ENCODE measurements at regions not wholly inside any gene's neighbourhood (a gene's known extent, or its start where the extent isn't known, plus 50 kb on each side); places are given as distances from the start of the nearest gene placed in this dataset.

- H3K4me2 ChIP-seq (ENCODE audit: low read length) = no peak overlapping the region
- H3K4me3 ChIP-seq (ENCODE audit: low read length) = no peak overlapping the region
- H4K20me1 ChIP-seq (ENCODE audit: control insufficient read depth, insufficient read depth, low read depth, low read length) = no peaks in the 10 kb centered on the region
- no peaks in the 10 kb centered on the region for H3K27me3 ChIP-seq (ENCODE audit: control insufficient read depth, low read length)
- no peaks in the 10 kb centered on the region for H3F3A ChIP-seq (ENCODE audit: control insufficient read depth, insufficient read depth)
- TF ChIP-seq EZH2phosphoT487 (IDR thresholded peaks at IDR 0.05; ENCODE audit: borderline replicate concordance, low read length) (no peak), CTCF (IDR thresholded peaks at IDR 0.05; ENCODE audit: low read depth, low read length, poor library complexity, severe bottlenecking) (no peak)
- H3K79me2 ChIP-seq (ENCODE audit: control insufficient read depth, low read length) = no peaks in the 10 kb centered on the region
- no peaks in the 10 kb centered on the region for H3K36me3 ChIP-seq (ENCODE audit: control insufficient read depth, low read length)
- H3K4me1 ChIP-seq (ENCODE audit: control insufficient read depth, low read length) = no peaks in the 10 kb centered on the region
- no peaks in the 10 kb centered on the region for H3K9me3 ChIP-seq (ENCODE audit: control insufficient read depth, insufficient read depth, low read length)
- H3K27ac ChIP-seq (ENCODE audit: low read depth, low read length) = no peak overlapping the region
- H3K9me2 ChIP-seq (replicated peaks; ENCODE audit: control insufficient read depth, low read length) = no peaks in the 10 kb centered on the region
Observed at GRCh38 chr1:218064426-218064825, 220.7 kb upstream of the RRP15 start.

GRCh38 chr1:218066332-218066731, 218.8 kb upstream of the RRP15 start:
- H4K20me1 ChIP-seq (ENCODE audit: control insufficient read depth, insufficient read depth, low read depth, low read length) = no peaks in the 10 kb centered on the region
- no peaks in the 10 kb centered on the region for H3K9me2 ChIP-seq (replicated peaks; ENCODE audit: control insufficient read depth, low read length)
- TF ChIP-seq EZH2phosphoT487 (IDR thresholded peaks at IDR 0.05; ENCODE audit: borderline replicate concordance, low read length) (no peak), CTCF (IDR thresholded peaks at IDR 0.05; ENCODE audit: low read depth, low read length, poor library complexity, severe bottlenecking) (no peak)
- no peak overlapping the region for H3K4me2 ChIP-seq (ENCODE audit: low read length)
- H3K79me2 ChIP-seq (ENCODE audit: control insufficient read depth, low read length) = no peaks in the 10 kb centered on the region
- H3K4me3 ChIP-seq (ENCODE audit: low read length) = no peak overlapping the region
- H3K4me1 ChIP-seq (ENCODE audit: control insufficient read depth, low read length) = no peaks in the 10 kb centered on the region
- no peaks in the 10 kb centered on the region for H3F3A ChIP-seq (ENCODE audit: control insufficient read depth, insufficient read depth)
- H3K27ac ChIP-seq (ENCODE audit: low read depth, low read length) = no peak overlapping the region
- H3K9me3 ChIP-seq (ENCODE audit: control insufficient read depth, insufficient read depth, low read length) = no peaks in the 10 kb centered on the region
- H3K36me3 ChIP-seq (ENCODE audit: control insufficient read depth, low read length) = no peaks in the 10 kb centered on the region
- H3K27me3 ChIP-seq (ENCODE audit: control insufficient read depth, low read length) = no peaks in the 10 kb centered on the region

- H3K4me3 ChIP-seq (ENCODE audit: low read length) = no peak overlapping the region
- no peak overlapping the region for H3K27ac ChIP-seq (ENCODE audit: low read depth, low read length)
- no peaks in the 10 kb centered on the region for H3K9me2 ChIP-seq (replicated peaks; ENCODE audit: control insufficient read depth, low read length)
- no peaks in the 10 kb centered on the region for H3K79me2 ChIP-seq (ENCODE audit: control insufficient read depth, low read length)
- H3K4me1 ChIP-seq (ENCODE audit: control insufficient read depth, low read length) = no peaks in the 10 kb centered on the region
- H3F3A ChIP-seq (ENCODE audit: control insufficient read depth, insufficient read depth) = no peaks in the 10 kb centered on the region
- no peaks in the 10 kb centered on the region for H3K9me3 ChIP-seq (ENCODE audit: control insufficient read depth, insufficient read depth, low read length)
- H4K20me1 ChIP-seq (ENCODE audit: control insufficient read depth, insufficient read depth, low read depth, low read length) = no peaks in the 10 kb centered on the region
- H3K36me3 ChIP-seq (ENCODE audit: control insufficient read depth, low read length) = no peaks in the 10 kb centered on the region
- TF ChIP-seq CTCF (IDR thresholded peaks at IDR 0.05; ENCODE audit: low read depth, low read length, poor library complexity, severe bottlenecking) (no peak), EZH2phosphoT487 (IDR thresholded peaks at IDR 0.05; ENCODE audit: borderline replicate concordance, low read length) (no peak)
- H3K27me3 ChIP-seq (ENCODE audit: control insufficient read depth, low read length) = no peaks in the 10 kb centered on the region
- H3K4me2 ChIP-seq (ENCODE audit: low read length) = no peak overlapping the region
Observed at GRCh38 chr1:218068241-218068640, 216.9 kb upstream of the RRP15 start.

GRCh38 chr1:218069180-218069579, 215.9 kb upstream of the RRP15 start:
- Histone ChIP-seq H3K9me2 (replicated peaks; ENCODE audit: control insufficient read depth, low read length) (no peaks in the 10 kb centered on the region), H3K4me1 (ENCODE audit: control insufficient read depth, low read length) (peaks cover 6% of the 10 kb centered on the region; the same call in 1 of the 2 replicates), H3F3A (ENCODE audit: control insufficient read depth, insufficient read depth) (no peaks in the 10 kb centered on the region), H3K27me3 (ENCODE audit: control insufficient read depth, low read length) (no peaks in the 10 kb centered on the region), H3K4me3 (ENCODE audit: low read length) (no peak overlapping the region), H3K9me3 (ENCODE audit: control insufficient read depth, insufficient read depth, low read length) (no peaks in the 10 kb centered on the region), H3K36me3 (ENCODE audit: control insufficient read depth, low read length) (no peaks in the 10 kb centered on the region), H3K4me2 (ENCODE audit: low read length) (no peak overlapping the region), H4K20me1 (ENCODE audit: control insufficient read depth, insufficient read depth, low read depth, low read length) (no peaks in the 10 kb centered on the region), H3K27ac (ENCODE audit: low read depth, low read length) (no peak overlapping the region), H3K79me2 (ENCODE audit: control insufficient read depth, low read length) (no peaks in the 10 kb centered on the region)
- TF ChIP-seq CTCF (IDR thresholded peaks at IDR 0.05; ENCODE audit: low read depth, low read length, poor library complexity, severe bottlenecking) (no peak), EZH2phosphoT487 (IDR thresholded peaks at IDR 0.05; ENCODE audit: borderline replicate concordance, low read length) (no peak)
